AG09319 (cell line): ENCODE measurements at regions not wholly inside any gene's neighbourhood (a gene's known extent, or its start where the extent isn't known, plus 50 kb on each side); places are given as distances from the start of the nearest gene placed in this dataset.

ENCODE experiments used
- DNase-seq: peaks from one replicate; pipeline ENCODE4 v3.0.0-alpha.2; 2010; ENCODE audit warnings: low read depth; ENCODE audit errors: extremely low read depth
- CTCF ChIP-seq: IDR thresholded peaks from 2 replicates; pipeline ENCODE4 v1.5.1; 2011; ENCODE audit warnings: low read depth, mild to moderate bottlenecking, inconsistent platforms, low read length, moderate library complexity

GRCh38 chr3:182268711-182269110, 524.6 kb upstream of the ATP11B start:
- TF ChIP-seq CTCF = no peak
- DNase-seq = no peak

GRCh38 chr3:182276512-182276911, 516.8 kb upstream of the ATP11B start:
- no peak for DNase-seq
- TF ChIP-seq CTCF = no peak

- no peak for TF ChIP-seq CTCF
- DNase-seq = no peak
Measured at GRCh38 chr3:182284793-182285192, 508.5 kb upstream of the ATP11B start.

GRCh38 chr3:182292591-182292990, 500.7 kb upstream of the ATP11B start:
- no peak for DNase-seq
- TF ChIP-seq CTCF = no peak

- no peak for DNase-seq
- no peak for TF ChIP-seq CTCF
Measured at GRCh38 chr3:182294256-182294655, 499.0 kb upstream of the ATP11B start.

- no peak for TF ChIP-seq CTCF
- DNase-seq = no peak
Measured at GRCh38 chr3:182294696-182295095, 498.6 kb upstream of the ATP11B start.

- no peak for DNase-seq
- no peak for TF ChIP-seq CTCF
Measured at GRCh38 chr3:182300266-182300665, 493.0 kb upstream of the ATP11B start.

GRCh38 chr3:182303169-182303568, 490.1 kb upstream of the ATP11B start:
- TF ChIP-seq CTCF = no peak
- DNase-seq = no peak
